ENCODE measurements at regions not wholly inside any gene's neighbourhood (a gene's known extent, or its start where the extent isn't known, plus 50 kb on each side); places are given as distances from the start of the nearest gene placed in this dataset.
"Not testable (repeated sequence)": the region's sequence is repeated elsewhere in the genome, so short reads cannot be mapped to it uniquely, and the experiment has no call there.

- DNase-seq (ENCODE audit: insufficient read length, low spot score) (no peak), FAIRE-seq (no peak)
Observed at GRCh38 chr12:79993106-79993862, 58.4 kb upstream of the PPP1R12A start.

DNA sequence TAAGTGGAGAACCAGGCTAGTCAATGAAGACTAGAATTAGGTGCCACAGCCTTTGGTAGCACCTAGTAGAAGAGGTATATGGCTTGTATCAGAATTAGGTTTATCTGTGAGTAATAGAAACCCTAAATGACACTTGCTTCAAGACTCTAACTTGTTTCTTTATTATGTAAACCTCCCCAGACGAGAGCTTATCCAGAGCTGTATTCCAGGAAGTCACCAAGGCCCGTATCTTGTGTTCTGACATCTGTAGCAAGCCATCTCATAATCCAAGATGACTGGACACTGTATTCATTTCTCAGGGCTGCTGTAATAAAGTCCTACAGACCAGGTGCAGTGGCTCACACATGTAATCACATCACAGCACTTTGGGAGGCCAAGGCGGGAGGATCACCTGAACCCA is 56.7 kb upstream of the PPP1R12A start:
- DNase-seq (ENCODE audit: insufficient read length, low spot score) (no peak), FAIRE-seq (no peak)

- FAIRE-seq; DNase-seq (ENCODE audit: insufficient read length, low spot score): not testable (repeated sequence)
Observed at GRCh38 chr12:79990509-79991338, 55.8 kb upstream of the PPP1R12A start.

- DNase-seq (ENCODE audit: insufficient read length, low spot score), result no peak
- no peak for FAIRE-seq
Observed at GRCh38 chr12:79988368-79988767, 53.5 kb upstream of the PPP1R12A start.

DNA sequence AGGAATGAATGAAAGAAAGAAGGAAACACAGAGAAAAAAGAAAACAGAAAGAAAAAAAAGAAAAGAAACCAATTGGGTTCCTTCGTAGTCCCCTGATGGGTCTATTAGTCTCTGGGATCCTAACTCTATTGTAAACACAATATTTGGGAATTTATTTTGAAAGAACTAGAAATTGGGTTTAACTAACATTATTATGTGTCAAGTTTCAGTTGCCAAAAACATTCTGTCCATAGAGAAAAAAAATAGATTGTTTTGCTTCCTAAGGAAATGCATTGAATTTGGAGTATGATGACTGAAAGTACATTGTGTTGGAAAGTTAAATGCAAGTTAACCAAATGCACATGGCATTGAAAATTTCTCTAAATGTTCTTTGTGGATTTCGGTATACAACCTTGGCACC is 52.8 kb upstream of the PPP1R12A start:
- DNase-seq (ENCODE audit: insufficient read length, low spot score), result no peak
- no peak for FAIRE-seq
